GM10266 (cell line): ENCODE measurements at regions not wholly inside any gene's neighbourhood (a gene's known extent, or its start where the extent isn't known, plus 50 kb on each side); places are given as distances from the start of the nearest gene placed in this dataset.
"Not testable (repeated sequence)": the region's sequence is repeated elsewhere in the genome, so short reads cannot be mapped to it uniquely, and the experiment has no call there.

Experiments used
- DNase-seq: peaks from one replicate; pipeline ENCODE4 v3.0.0; 2012; ENCODE audit errors: extremely low spot score
- CTCF ChIP-seq: IDR thresholded peaks from 2 replicates; pipeline ENCODE4 v1.5.1; 2012; ENCODE audit warnings: mild to moderate bottlenecking, low read depth; ENCODE audit not compliant: control insufficient read depth, insufficient read depth; ENCODE audit errors: missing control alignments

- peak; percentile 66 for DNase-seq
- TF ChIP-seq CTCF, result peak; percentile 91
These were observed 759.5 kb downstream of the TAF11L14 start for GRCh38 chr5:18393565-18394442.

- DNase-seq, result no peak
- no peak for TF ChIP-seq CTCF
These were observed 760.2 kb downstream of the TAF11L14 start for GRCh38 chr5:18394443-18394804.

GRCh38 chr5:18395126-18396110 is 761.2 kb downstream of the TAF11L14 start:
- no peak for TF ChIP-seq CTCF
- DNase-seq, result no peak

GRCh38 chr5:18397371-18397770 is 763.1 kb downstream of the TAF11L14 start:
- TF ChIP-seq CTCF, result no peak
- DNase-seq, result no peak

- DNase-seq, result no peak
- no peak for TF ChIP-seq CTCF
These were observed 763.6 kb downstream of the TAF11L14 start for GRCh38 chr5:18397891-18398290.

- DNase-seq, result not testable (repeated sequence)
These were observed 765.4 kb downstream of the TAF11L14 start for GRCh38 chr5:18399461-18400327.

GRCh38 chr5:18403141-18403540 is 768.9 kb downstream of the TAF11L14 start:
- DNase-seq, result no peak
- no peak for TF ChIP-seq CTCF
